Activated CD4-positive, alpha-beta T cell treated with anti-CD3 and anti-CD28 coated beads, Interleukin-2, amount 50 U/mL, for 24 hours (primary cell): ENCODE measurements at regions not wholly inside any gene's neighbourhood (a gene's known extent, or its start where the extent isn't known, plus 50 kb on each side); places are given as distances from the start of the nearest gene placed in this dataset.
"Not testable (repeated sequence)": the region's sequence is repeated elsewhere in the genome, so short reads cannot be mapped to it uniquely, and the experiment has no call there.

ENCODE experiments used
- DNase-seq, 2 donors: peaks; one replicate each; pipeline ENCODE4 v3.0.0-alpha.2; 2020; ENCODE audit warnings: low read depth in 1 of 2, low spot score in 1 of 2

GRCh38 chrX:150231368-150231767, 131.7 kb upstream of the MAMLD1 start:
- not testable (repeated sequence) for DNase-seq

GRCh38 chrX:150232222-150232621, 130.9 kb upstream of the MAMLD1 start:
- not testable (repeated sequence) for DNase-seq

- no peak for DNase-seq
These were observed 129.0 kb upstream of the MAMLD1 start for GRCh38 chrX:150234126-150234525.

GRCh38 chrX:150236327-150236726, 126.8 kb upstream of the MAMLD1 start:
- no peak for DNase-seq

GRCh38 chrX:150238632-150239382, 124.3 kb upstream of the MAMLD1 start:
- DNase-seq: no peak

GRCh38 chrX:150239946-150240642, 123.0 kb upstream of the MAMLD1 start:
- no peak for DNase-seq

- DNase-seq: no peak
These were observed 122.5 kb upstream of the MAMLD1 start for GRCh38 chrX:150240643-150240970.

GRCh38 chrX:150253959-150254620, 109.0 kb upstream of the MAMLD1 start:
- no peak for DNase-seq

- no peak for DNase-seq
These were observed 108.2 kb upstream of the MAMLD1 start for GRCh38 chrX:150254909-150255308.

GRCh38 chrX:150255441-150256296, 107.4 kb upstream of the MAMLD1 start:
- no peak for DNase-seq

GRCh38 chrX:150256297-150256650, 106.8 kb upstream of the MAMLD1 start:
- no peak for DNase-seq

GRCh38 chrX:150257353-150258175, 105.6 kb upstream of the MAMLD1 start:
- DNase-seq: no peak

GRCh38 chrX:150258176-150258425, 105.0 kb upstream of the MAMLD1 start:
- DNase-seq: no peak

GRCh38 chrX:150258463-150259430, 104.4 kb upstream of the MAMLD1 start:
- no peak for DNase-seq

GRCh38 chrX:150262456-150262855, 100.7 kb upstream of the MAMLD1 start:
- no peak for DNase-seq

- DNase-seq: no peak
These were observed 94.2 kb upstream of the MAMLD1 start for GRCh38 chrX:150268839-150269355.

GRCh38 chrX:150269605-150270254, 93.4 kb upstream of the MAMLD1 start:
- no peak for DNase-seq

- DNase-seq: no peak
These were observed 92.5 kb upstream of the MAMLD1 start for GRCh38 chrX:150270622-150271021.
